Skin of body (tissue), 1 donor: ENCODE measurements at regions not wholly inside any gene's neighbourhood (a gene's known extent, or its start where the extent isn't known, plus 50 kb on each side); places are given as distances from the start of the nearest gene placed in this dataset.
"Not testable (repeated sequence)": the region's sequence is repeated elsewhere in the genome, so short reads cannot be mapped to it uniquely, and the experiment has no call there.

Experiments
- DNase-seq: peaks from one replicate; lab custom pipeline; 2025; lab: John Stamatoyannopoulos, UW

GRCh38 chr2:88920399-88920798, 228.9 kb downstream of the RPIA start:
- not testable (repeated sequence) for DNase-seq

DNA sequence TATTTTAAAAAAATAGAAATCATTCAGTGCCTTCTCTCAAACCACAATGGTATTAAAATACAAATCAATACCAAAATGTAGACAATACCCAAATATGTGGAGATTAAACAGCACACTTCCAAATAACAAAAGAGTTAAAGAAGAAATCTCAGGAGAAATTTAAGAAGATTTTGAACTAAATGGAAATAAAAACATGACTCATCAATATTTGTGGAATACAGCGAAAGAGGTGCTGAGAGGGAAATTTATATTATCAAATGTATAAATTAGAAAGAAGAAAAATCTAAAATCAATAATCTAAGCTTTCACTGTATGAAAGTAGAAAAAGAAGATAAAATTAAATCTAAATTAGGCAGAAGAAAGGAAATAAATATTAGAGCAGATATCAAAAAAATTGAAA, 233.1 kb downstream of the RPIA start:
- no peak for DNase-seq

- no peak for DNase-seq
Measured at GRCh38 chr2:88925770-88926462, 234.4 kb downstream of the RPIA start.

DNA sequence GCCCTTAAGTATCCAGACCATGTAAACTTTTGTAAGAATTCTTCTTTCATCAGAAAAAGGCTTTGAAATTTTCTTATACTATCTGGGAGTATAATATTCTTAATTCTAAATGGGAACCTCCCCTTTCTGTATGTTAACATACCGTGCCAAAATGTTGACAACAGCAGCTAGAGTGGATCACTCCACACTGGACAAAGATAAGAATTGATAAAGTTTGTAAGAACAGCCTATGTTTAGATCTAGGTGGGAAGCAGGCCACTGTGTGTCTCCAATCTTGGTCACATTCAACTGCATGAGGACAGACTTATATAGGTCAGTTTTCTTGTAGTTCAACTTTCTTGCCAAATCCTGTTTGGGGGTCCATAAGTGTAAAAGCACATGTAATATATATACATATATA, 235.7 kb downstream of the RPIA start:
- no peak for DNase-seq

- no peak for DNase-seq
Measured at GRCh38 chr2:88930659-88931058, 239.2 kb downstream of the RPIA start.

DNA sequence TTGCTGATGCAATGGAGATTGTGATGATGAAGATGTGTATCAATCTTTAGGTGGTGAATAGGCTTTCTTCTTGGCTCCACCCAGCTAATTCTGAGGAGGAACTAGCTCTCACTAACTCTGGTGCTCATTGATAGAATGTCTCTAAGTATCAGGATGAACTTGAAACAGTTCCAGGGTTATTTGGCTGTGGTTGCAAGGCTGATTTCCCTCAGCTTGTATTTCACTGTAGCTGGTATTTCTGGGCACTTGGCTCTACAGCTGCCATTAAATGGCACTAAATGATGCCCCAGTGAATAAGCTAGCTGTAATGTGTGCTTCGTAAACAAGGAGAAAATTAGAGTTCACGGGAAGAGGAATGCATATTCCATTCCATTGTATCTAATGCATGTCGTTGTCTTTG, 241.2 kb downstream of the RPIA start:
- DNase-seq, result peak; percentile 38

- DNase-seq, result peak; percentile 78
Measured at GRCh38 chr2:88933091-88933490, 241.6 kb downstream of the RPIA start.

GRCh38 chr2:88933980-88934379, 242.5 kb downstream of the RPIA start:
- peak; percentile 71 for DNase-seq

DNA sequence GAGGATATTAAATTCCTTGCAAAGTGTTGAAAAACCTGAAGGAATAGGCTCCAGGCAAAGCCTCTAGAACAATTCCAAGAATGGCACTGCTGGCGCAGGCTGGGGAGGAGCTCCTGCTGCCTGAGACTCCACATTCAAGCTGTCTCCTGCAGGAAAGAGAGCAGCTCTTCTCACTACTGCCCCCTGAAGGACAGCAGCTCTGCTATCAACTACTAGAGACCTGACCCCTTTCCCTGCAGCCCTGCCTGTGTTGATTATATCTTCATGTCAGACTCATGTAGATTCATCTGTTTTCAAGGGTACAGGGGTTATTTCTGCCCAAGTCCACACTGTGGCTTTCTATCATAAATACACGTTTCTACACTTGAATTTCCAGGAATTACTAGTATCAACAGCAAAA, 249.7 kb downstream of the RPIA start:
- not testable (repeated sequence) for DNase-seq

DNA sequence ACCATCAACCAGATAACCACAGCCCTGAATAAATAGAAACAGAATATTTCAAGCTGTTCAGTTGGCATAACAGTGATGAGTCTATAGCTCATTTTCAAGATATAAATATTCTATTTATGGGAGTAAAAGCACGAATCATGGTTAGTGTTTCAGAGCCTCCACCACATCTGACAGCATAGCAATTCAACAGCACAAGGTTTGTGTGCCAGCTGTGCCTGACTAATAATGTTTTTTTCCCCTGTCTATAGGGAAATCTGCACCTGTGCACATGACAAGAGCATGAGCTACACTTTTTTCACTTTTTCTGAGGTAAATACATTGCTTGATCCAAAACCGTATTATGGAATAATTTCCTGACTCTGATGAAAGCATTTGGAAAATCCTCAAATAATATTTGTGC, 251.3 kb downstream of the RPIA start:
- DNase-seq, result no peak

GRCh38 chr2:88949336-88949735, 257.9 kb downstream of the RPIA start:
- DNase-seq, result no peak

- no peak for DNase-seq
Measured at GRCh38 chr2:88950010-88950409, 258.5 kb downstream of the RPIA start.

- DNase-seq, result no peak
Measured at GRCh38 chr2:88955607-88956006, 264.1 kb downstream of the RPIA start.

DNA sequence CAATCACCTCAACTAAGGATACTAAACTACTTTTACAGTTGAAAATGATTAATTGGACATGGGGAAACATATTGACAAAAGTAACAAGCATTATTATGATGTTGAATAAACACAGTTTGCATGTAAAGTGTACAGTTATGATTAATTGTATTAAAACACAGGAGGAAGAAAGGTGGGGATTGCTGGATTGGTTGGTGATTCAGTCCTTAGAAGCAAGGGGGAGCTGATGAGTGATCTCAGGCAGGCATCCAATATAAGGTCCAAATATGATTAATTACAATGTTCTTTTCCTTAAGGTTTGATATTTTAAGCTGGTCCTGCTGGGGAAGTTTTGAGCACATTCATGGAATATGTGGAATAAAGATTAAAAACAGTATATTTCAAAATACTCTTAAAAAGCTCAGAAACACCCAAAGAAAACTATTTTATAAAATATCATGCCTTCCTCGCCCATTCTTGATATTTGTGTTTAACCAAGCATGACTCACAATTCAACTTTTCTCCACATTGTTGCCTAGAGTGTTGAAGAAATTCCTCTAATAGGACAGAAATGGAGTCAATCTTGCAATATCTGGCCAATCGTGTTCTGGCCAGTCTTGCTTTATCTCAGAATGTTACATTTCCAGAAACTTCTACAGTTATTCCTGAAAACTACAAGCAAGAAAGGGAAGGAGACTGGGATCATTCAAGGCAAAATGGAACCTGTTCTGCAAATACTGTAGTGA, 268.2 kb downstream of the RPIA start:
- no peak for DNase-seq

DNA sequence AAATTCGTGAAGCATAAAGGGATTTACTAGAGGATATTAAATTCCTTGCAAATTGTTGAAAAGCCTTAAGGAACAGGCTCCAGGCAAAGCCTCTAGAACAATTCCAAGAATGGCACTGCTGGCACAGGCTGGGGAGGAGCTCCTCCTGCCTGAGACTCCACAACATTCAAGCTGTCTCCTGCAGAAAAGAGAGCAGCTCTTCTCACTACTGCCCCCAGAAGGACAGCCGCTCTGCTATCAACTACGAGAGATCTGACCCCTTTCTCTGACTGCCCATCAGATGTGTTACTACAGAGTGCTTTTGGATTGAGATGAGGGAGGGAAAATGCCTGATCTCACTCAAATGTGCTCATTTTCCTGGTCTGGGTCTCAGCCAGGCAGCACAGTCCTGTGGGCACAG, 269.9 kb downstream of the RPIA start:
- not testable (repeated sequence) for DNase-seq

DNA sequence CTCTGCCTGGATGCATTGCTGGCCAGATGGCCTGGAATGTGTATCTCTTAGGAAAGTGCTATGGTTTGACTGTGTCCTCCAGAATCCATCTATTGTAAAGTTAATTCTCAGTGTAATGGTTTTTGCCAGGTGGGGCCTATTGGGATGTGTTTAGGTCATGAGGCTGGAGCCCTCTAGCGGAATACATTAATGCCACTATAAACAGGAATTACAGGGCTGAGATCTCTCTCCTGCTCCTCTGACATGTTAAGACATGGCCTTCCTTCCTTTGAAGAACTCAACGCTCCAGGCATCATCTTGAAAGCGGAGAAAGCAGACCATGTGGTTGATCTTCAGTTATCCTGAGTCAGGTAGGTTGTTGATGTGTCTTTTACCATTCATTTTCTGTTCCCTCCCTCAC, 276.4 kb downstream of the RPIA start:
- DNase-seq, result no peak

DNA sequence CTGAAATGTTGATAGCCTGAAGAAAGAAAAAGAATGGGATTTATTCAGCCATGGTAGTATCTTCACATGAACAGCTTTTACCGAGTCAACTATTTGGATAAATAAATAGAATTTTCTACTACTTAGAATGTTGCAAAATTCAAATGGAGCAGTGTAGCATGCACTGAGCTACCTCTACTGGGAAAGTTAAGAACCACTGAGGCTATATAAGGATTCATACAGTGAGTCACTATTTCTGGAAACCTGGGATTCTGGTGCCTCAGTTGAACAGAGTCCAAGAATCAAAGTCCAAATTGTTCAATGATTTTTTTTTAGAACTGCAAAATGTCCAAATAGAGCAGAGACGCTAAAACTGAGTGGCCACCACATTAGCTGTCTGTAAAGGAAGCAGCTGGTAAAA, 286.5 kb downstream of the RPIA start:
- not testable (repeated sequence) for DNase-seq

- DNase-seq, result not testable (repeated sequence)
Measured at GRCh38 chr2:88978446-88978845, 287.0 kb downstream of the RPIA start.

GRCh38 chr2:88984079-88984478, 292.6 kb downstream of the RPIA start:
- DNase-seq, result not testable (repeated sequence)

GRCh38 chr2:88986721-88987330, 295.4 kb downstream of the RPIA start:
- not testable (repeated sequence) for DNase-seq

DNA sequence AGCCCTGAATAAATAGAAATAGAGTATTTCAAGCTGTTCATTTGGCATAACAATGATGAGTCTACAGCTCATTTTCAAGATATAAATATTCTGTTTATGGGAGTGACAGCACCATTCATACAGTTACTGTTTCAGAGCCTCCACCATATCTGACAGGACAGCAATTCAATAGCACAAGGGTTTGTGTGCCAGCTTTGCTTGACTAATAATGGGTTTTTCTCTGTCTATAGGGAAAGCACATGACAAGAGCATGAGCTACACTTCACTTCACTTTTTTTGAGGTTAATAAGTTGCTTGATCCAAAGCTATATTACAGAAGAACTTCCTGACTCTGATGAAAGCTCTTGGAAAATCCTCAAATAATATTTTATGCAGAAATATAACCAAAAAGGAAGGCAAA, 297.1 kb downstream of the RPIA start:
- not testable (repeated sequence) for DNase-seq

DNA sequence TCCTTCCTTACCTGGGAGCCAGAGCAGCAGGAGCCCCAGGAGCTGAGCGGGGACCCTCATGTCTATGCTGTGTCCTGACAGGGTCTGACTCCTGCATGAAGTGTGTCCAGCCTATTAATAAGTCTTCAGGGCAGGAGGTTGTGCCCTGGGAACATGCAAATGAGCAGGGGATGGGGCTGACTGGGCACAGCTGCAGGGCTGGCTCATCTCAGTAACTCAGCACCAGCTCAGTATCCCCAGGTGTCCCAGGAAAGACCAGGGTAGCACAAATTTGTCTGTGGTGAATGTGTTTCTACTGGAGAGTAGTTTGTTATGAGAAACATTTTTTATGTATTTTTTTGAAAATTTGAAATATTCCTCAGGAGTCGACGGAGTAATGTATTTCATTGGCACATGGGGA, 301.3 kb downstream of the RPIA start:
- not testable (repeated sequence) for DNase-seq

DNA sequence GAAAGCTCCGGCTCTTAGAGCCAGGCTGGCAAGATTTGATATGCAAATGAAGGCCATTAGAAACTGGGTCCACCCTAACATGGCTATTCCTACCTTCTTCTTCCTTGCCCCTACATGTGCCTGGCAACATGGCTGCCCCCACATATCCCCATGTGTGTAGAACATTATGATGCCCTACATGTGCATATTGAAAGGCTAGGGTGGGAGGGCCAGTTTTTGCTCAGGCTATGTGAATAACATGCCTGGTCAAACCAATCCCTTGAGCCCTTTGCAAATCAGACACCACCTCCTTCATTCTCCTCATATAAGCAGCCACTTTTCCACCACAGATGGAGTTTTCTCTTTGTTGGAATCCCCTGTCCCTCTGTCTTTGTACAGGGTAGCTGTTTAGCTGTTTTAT, 303.4 kb downstream of the RPIA start:
- DNase-seq, result not testable (repeated sequence)
